ENCODE measurements at regions not wholly inside any gene's neighbourhood (a gene's known extent, or its start where the extent isn't known, plus 50 kb on each side); places are given as distances from the start of the nearest gene placed in this dataset.

DNA sequence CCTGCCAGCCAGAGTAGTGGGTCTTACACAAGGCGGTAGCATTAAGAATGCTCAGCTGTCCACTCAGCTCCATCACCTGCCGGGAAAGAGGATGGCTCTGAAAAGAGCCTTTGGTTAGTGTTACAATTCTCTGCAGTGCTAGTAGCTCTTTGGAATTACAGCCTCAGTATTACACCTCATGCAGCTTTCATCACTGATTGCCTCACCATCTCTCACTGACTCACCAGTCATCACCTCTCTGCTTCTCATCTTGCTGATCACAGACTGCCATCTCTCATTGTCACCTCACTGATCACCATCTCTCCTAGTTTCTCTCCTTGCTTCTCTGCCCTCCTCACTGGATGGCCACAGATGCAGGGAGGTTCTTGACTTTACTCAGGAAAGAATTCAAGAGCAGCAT is 573.5 kb upstream of the SETBP1 start:
- TF ChIP-seq, protein P1, sequence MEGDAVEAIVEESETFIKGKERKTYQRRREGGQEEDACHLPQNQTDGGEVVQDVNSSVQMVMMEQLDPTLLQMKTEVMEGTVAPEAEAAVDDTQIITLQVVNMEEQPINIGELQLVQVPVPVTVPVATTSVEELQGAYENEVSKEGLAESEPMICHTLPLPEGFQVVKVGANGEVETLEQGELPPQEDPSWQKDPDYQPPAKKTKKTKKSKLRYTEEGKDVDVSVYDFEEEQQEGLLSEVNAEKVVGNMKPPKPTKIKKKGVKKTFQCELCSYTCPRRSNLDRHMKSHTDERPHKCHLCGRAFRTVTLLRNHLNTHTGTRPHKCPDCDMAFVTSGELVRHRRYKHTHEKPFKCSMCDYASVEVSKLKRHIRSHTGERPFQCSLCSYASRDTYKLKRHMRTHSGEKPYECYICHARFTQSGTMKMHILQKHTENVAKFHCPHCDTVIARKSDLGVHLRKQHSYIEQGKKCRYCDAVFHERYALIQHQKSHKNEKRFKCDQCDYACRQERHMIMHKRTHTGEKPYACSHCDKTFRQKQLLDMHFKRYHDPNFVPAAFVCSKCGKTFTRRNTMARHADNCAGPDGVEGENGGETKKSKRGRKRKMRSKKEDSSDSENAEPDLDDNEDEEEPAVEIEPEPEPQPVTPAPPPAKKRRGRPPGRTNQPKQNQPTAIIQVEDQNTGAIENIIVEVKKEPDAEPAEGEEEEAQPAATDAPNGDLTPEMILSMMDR (IDR thresholded peaks at IDR 0.05), result no peak
- H3K4me3 ChIP-seq, result no peak overlapping the region
- no peaks in the 10 kb centered on the region for H3K27me3 ChIP-seq
- intact Hi-C loops (cut with DNase I; ENCODE audit: low total_unique reads), result no loop called here
- H3K27ac ChIP-seq, result no peak overlapping the region
- no peaks in the 10 kb centered on the region for H3K9me3 ChIP-seq
- no peaks in the 10 kb centered on the region for H3K36me3 ChIP-seq
- H3K4me1 ChIP-seq, result no peaks in the 10 kb centered on the region
- DNase-seq, result no peak

DNA sequence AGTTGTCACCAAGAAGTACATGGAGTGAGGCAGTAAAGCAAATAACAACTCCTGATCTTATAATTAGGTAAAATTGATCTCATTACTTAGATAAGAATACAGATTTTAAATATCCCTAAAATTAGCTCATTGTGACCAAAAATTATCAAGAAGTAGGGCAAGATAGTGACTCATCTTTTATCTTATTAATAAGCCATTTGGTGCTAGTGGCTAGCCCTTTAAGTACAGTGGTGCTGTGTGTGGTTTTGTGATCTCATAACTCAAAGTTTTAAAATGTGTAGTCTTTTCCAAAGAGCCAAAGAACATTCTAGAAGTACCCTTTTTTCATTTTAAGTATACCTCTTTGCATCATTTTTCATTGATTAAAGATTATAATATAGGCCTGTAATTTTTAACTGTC is 569.4 kb upstream of the SETBP1 start:
- Histone ChIP-seq H3K4me3 (no peak overlapping the region), H3K36me3 (no peaks in the 10 kb centered on the region), H3K27me3 (no peaks in the 10 kb centered on the region), H3K9me3 (no peaks in the 10 kb centered on the region), H3K27ac (no peak overlapping the region), H3K4me1 (no peaks in the 10 kb centered on the region)
- no peak for DNase-seq
- TF ChIP-seq, protein P1 (IDR thresholded peaks at IDR 0.05), result no peak
- intact Hi-C loops (cut with DNase I; ENCODE audit: low total_unique reads), result no loop called here

DNA sequence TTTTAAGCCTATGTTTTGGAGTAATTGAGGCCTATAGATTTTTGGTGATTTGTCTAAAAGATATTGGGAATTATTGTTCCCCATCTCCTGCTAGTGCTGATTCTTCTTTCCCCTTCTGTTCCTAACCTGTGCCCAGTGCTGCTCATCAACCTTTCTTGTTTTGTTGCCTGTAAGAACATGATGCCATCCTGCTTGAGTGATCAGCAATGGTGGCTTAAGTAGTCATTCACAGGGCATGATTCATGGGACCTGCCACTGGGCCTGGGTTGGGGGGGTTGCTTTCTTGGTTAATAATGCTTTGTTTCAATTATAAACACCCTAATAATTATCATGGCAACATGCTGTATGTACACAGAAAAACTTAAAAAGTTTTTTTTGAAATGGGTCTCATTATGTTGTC is 562.9 kb upstream of the SETBP1 start:
- Histone ChIP-seq H3K4me3 (no peak overlapping the region), H3K9me3 (no peaks in the 10 kb centered on the region), H3K36me3 (no peaks in the 10 kb centered on the region), H3K27ac (no peak overlapping the region), H3K4me1 (no peaks in the 10 kb centered on the region), H3K27me3 (no peaks in the 10 kb centered on the region)
- DNase-seq, result no peak
- TF ChIP-seq, protein P1 (IDR thresholded peaks at IDR 0.05), result no peak
- intact Hi-C loops (cut with DNase I; ENCODE audit: low total_unique reads), result no loop called here

DNA sequence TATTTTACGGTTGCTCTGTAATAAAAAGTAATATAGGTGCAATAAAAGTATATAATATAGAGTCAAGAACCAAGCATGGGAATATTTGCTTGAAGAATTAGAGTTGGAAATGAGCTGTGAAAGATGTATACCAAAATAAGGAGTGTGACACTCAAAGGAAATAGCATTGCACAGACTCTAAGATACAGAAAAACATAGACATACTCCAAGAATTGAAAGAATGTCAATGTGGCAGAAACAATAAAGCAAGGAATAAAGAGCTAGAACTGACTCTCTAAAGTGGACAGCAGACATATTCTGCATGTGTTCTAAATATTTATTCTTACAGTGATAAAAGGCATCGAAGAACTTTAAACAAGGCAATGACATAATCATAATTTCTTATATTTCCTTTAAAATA is 561.1 kb upstream of the SETBP1 start:
- Histone ChIP-seq H3K27ac (no peak overlapping the region), H3K4me3 (no peak overlapping the region), H3K36me3 (no peaks in the 10 kb centered on the region), H3K27me3 (no peaks in the 10 kb centered on the region), H3K9me3 (no peaks in the 10 kb centered on the region), H3K4me1 (no peaks in the 10 kb centered on the region)
- DNase-seq, result no peak
- TF ChIP-seq, protein P1 (IDR thresholded peaks at IDR 0.05), result no peak
- intact Hi-C loops (cut with DNase I; ENCODE audit: low total_unique reads), result no loop called here

DNA sequence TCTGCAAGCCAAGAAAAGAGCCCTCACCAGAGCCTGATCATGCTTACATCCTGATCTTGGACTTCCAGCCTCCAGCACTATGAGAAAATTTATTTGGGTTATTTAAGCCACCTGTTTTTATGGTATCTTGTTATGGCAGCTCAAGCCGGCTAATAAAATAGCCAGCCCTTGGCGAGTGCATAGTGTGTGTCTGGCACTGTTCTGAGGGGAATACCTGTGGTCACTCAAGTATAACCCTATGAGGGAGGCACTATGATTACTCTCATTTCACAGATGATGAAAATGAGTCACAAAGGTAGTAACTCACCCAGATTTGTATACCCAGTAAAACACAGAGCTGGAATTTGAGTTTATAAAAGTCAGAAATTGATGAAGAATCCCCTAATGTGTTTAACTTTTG is 556.9 kb upstream of the SETBP1 start:
- no peaks in the 10 kb centered on the region for H3K4me1 ChIP-seq
- H3K9me3 ChIP-seq, result no peaks in the 10 kb centered on the region
- H3K4me3 ChIP-seq, result no peak overlapping the region
- no peaks in the 10 kb centered on the region for H3K27me3 ChIP-seq
- intact Hi-C loops (cut with DNase I; ENCODE audit: low total_unique reads), result no loop called here
- DNase-seq, result no peak
- H3K36me3 ChIP-seq, result no peaks in the 10 kb centered on the region
- TF ChIP-seq, protein P1 (IDR thresholded peaks at IDR 0.05), result no peak
- no peak overlapping the region for H3K27ac ChIP-seq

DNA sequence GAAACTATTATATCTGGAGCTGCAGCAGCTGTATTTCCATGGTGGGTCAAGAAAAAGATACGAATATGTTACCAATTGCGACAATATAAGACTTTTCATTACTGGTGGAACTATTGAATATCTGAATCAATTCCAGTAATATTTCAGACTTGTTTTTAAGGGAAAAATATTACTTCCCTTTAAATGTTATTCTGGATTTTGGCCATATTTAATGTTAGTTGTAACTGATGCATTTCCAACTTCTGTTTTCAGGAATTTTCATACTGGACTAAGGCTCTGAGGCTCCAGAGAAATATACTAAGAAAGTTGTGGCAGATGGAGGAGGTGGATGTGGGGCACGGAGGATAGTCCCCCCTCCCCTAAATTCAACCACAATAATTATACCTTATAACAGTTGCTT is 555.2 kb upstream of the SETBP1 start:
- no peak for DNase-seq
- intact Hi-C loops (cut with DNase I; ENCODE audit: low total_unique reads), result no loop called here
- H3K9me3 ChIP-seq, result no peaks in the 10 kb centered on the region
- H3K27me3 ChIP-seq, result no peaks in the 10 kb centered on the region
- H3K27ac ChIP-seq, result no peak overlapping the region
- TF ChIP-seq, protein P1 (IDR thresholded peaks at IDR 0.05), result no peak
- no peaks in the 10 kb centered on the region for H3K4me1 ChIP-seq
- H3K36me3 ChIP-seq, result no peaks in the 10 kb centered on the region
- no peak overlapping the region for H3K4me3 ChIP-seq

All from tibial artery (tissue), 4 donors.